IMR-90 (cell line): ENCODE measurements at regions not wholly inside any gene's neighbourhood (a gene's known extent, or its start where the extent isn't known, plus 50 kb on each side); places are given as distances from the start of the nearest gene placed in this dataset.

Source experiments
- ATAC-seq: fragments of 200-7000 bp; cut with Tn5 transposase; 2 replicates; pipeline ENCODE4 v1.9.1; 2020; ENCODE audit warnings: low read depth, mild to moderate bottlenecking, moderate library complexity
- BruUV-seq: library from RNA; stranded (reverse); fragments of 400-500 nt; replicated peaks from 2 replicates; lab custom pipeline; 2021; lab: Mats Ljungman, UMichigan
- CTCF ChIA-PET: fragments of 300-600 bp; formaldehyde crosslinking; extraction: SDS; loops from one replicate; lab custom pipeline; 2021; ENCODE audit warnings: antibody characterized with exemption; lab: Yijun Ruan, JAX
- POLR2A ChIA-PET: fragments of 300-600 bp; sonication (Branson Sonifier 250); formaldehyde crosslinking; loops from one replicate; lab custom pipeline; 2022; ENCODE audit warnings: antibody characterized with exemption; ENCODE audit not compliant: unreplicated experiment; lab: Charles Lee
- DNase-seq: peaks from one replicate; pipeline ENCODE4 v3.0.0; 2013
- H2AFZ ChIP-seq: replicated peaks from 2 replicates; pipeline ENCODE3; 2013; ENCODE audit warnings: low read length, mild to moderate bottlenecking; ENCODE audit not compliant: poor library complexity
- H2AK5ac ChIP-seq: 2 replicates; pipeline ENCODE4 v1.6.1; 2013; ENCODE audit warnings: low read depth, low read length, inconsistent platforms
- H2AK9ac ChIP-seq: replicated peaks from 2 replicates; pipeline ENCODE3; 2013; ENCODE audit warnings: mild to moderate bottlenecking, low read depth, low read length, moderate library complexity; ENCODE audit not compliant: poor library complexity
- H2BK120ac ChIP-seq: 2 replicates; pipeline ENCODE4 v1.6.1; 2013; ENCODE audit warnings: low read depth, low read length, inconsistent platforms
- H2BK15ac ChIP-seq: 3 replicates; pipeline ENCODE4 v1.6.1; 2013; ENCODE audit warnings: low read depth, low read length, inconsistent platforms
- H2BK20ac ChIP-seq: 2 replicates; pipeline ENCODE4 v1.6.1; 2013; ENCODE audit warnings: low read depth, mild to moderate bottlenecking, inconsistent platforms, low read length, moderate library complexity
- H2BK5ac ChIP-seq: 2 replicates; pipeline ENCODE4 v1.6.1; 2013; ENCODE audit warnings: mild to moderate bottlenecking, low read depth, low read length, inconsistent platforms; ENCODE audit not compliant: poor library complexity, severe bottlenecking
- H3K14ac ChIP-seq: replicated peaks from 2 replicates; pipeline ENCODE4 v1.6.1; 2013; ENCODE audit warnings: low read depth, low read length, inconsistent platforms
- H3K18ac ChIP-seq: 2 replicates; pipeline ENCODE4 v1.6.1; 2013; ENCODE audit warnings: low read depth, low read length, control low read depth
- H3K23ac ChIP-seq: 2 replicates; pipeline ENCODE4 v1.6.1; 2013; ENCODE audit warnings: low read depth, low read length, inconsistent platforms
- H3K27ac ChIP-seq: 2 replicates; pipeline ENCODE4 v1.5.1; 2013; ENCODE audit warnings: mild to moderate bottlenecking, control low read depth, low read length; ENCODE audit not compliant: insufficient read depth
- H3K27me3 ChIP-seq: 2 replicates; pipeline ENCODE4 v1.6.1; 2013; ENCODE audit warnings: low read length; ENCODE audit not compliant: control insufficient read depth, insufficient read depth
- H3K36me3 ChIP-seq: 2 replicates; pipeline ENCODE4 v1.6.1; 2013; ENCODE audit warnings: low read length, mixed read lengths; ENCODE audit not compliant: control insufficient read depth, insufficient read depth
- H3K4ac ChIP-seq: 2 replicates; pipeline ENCODE4 v1.6.1; 2013; ENCODE audit warnings: low read depth, low read length, inconsistent platforms
- H3K4me1 ChIP-seq: 2 replicates; pipeline ENCODE4 v1.6.1; 2013; ENCODE audit warnings: low read length, mixed read lengths; ENCODE audit not compliant: control insufficient read depth, insufficient read depth
- H3K4me2 ChIP-seq: 2 replicates; pipeline ENCODE4 v1.6.1; 2013; ENCODE audit warnings: low read depth, mild to moderate bottlenecking, control low read depth, low read length, moderate library complexity
- H3K4me3 ChIP-seq: 2 replicates; pipeline ENCODE4 v1.5.1; 2013; ENCODE audit warnings: low read depth, mild to moderate bottlenecking, control low read depth, low read length, moderate library complexity; ENCODE audit not compliant: insufficient read depth
- H3K56ac ChIP-seq: 2 replicates; pipeline ENCODE4 v1.6.1; 2013; ENCODE audit warnings: low read length, inconsistent platforms; ENCODE audit not compliant: insufficient read depth; ENCODE audit errors: extremely low read depth
- H3K79me1 ChIP-seq, 2 experiments: 2 replicates each; pipeline ENCODE4 v1.6.1; 2013; ENCODE audit warnings: low read length in 2 of 2, inconsistent platforms in 1 of 2, low read depth in 1 of 2
- H3K9ac ChIP-seq: 2 replicates; pipeline ENCODE4 v1.6.1; 2013; ENCODE audit warnings: low read depth, low read length, control low read depth
- H3K9me1 ChIP-seq: 2 replicates; pipeline ENCODE4 v1.6.1; 2013; ENCODE audit warnings: low read length, inconsistent platforms; ENCODE audit not compliant: insufficient read depth
- H3K9me3 ChIP-seq: 2 replicates; pipeline ENCODE4 v1.6.1; 2013; ENCODE audit warnings: low read length; ENCODE audit not compliant: control insufficient read depth, insufficient read depth
- H4K20me1 ChIP-seq: 2 replicates; pipeline ENCODE4 v1.6.1; 2013; ENCODE audit warnings: low read length, inconsistent platforms; ENCODE audit not compliant: insufficient read depth
- H4K5ac ChIP-seq: 2 replicates; pipeline ENCODE4 v1.6.1; 2013; ENCODE audit warnings: mild to moderate bottlenecking, low read depth, low read length, control low read depth
- H4K8ac ChIP-seq, 2 experiments: 2 replicates each; pipeline ENCODE4 v1.6.1; 2013; ENCODE audit warnings: low read depth in 2 of 2, low read length in 2 of 2, control low read depth in 1 of 2, inconsistent platforms in 1 of 2
- H4K91ac ChIP-seq: 2 replicates; pipeline ENCODE4 v1.6.1; 2013; ENCODE audit warnings: low read depth, low read length, inconsistent platforms; ENCODE audit not compliant: insufficient read depth
- BHLHE40 ChIP-seq: fragments of 150-350 bp; IDR thresholded peaks from 2 replicates; pipeline ENCODE4 v1.6.1; 2016; ENCODE audit warnings: mild to moderate bottlenecking, low read depth, low read length
- CEBPB ChIP-seq: IDR thresholded peaks from 2 replicates; pipeline ENCODE4 v1.6.1; 2012; ENCODE audit warnings: low read depth, low read length, improper control_type of control experiment
- CHD1 ChIP-seq: IDR thresholded peaks from 2 replicates; pipeline ENCODE4 v1.6.1; 2012; ENCODE audit warnings: low read depth, low read length, improper control_type of control experiment
- FOS ChIP-seq: fragments of 150-350 bp; IDR thresholded peaks from 2 replicates; pipeline ENCODE4 v1.6.1; 2016; ENCODE audit warnings: low read depth, low read length
- MAFK ChIP-seq: IDR thresholded peaks from 2 replicates; pipeline ENCODE4 v1.6.1; 2012; ENCODE audit warnings: low read depth, low read length, improper control_type of control experiment
- MAZ ChIP-seq: IDR thresholded peaks from 2 replicates; pipeline ENCODE4 v1.6.1; 2012; ENCODE audit warnings: low read depth, mild to moderate bottlenecking, low read length, improper control_type of control experiment, moderate library complexity, borderline replicate concordance
- MXI1 ChIP-seq: IDR thresholded peaks from 2 replicates; pipeline ENCODE4 v1.6.1; 2012; ENCODE audit warnings: low read depth, mild to moderate bottlenecking, low read length, moderate library complexity, borderline replicate concordance
- NFE2L2 ChIP-seq: fragments of 150-350 bp; IDR thresholded peaks from 2 replicates; pipeline ENCODE4 v1.6.1; 2016; ENCODE audit warnings: low read depth, mild to moderate bottlenecking, low read length
- POLR2A ChIP-seq: IDR thresholded peaks from 2 replicates; pipeline ENCODE4 v1.6.1; 2012; ENCODE audit warnings: mild to moderate bottlenecking, low read depth, low read length
- RAD21 ChIP-seq: IDR thresholded peaks from 2 replicates; pipeline ENCODE4 v1.6.1; 2012; ENCODE audit warnings: low read length, improper control_type of control experiment
- RCOR1 ChIP-seq: IDR thresholded peaks from 2 replicates; pipeline ENCODE4 v1.6.1; 2012; ENCODE audit warnings: mild to moderate bottlenecking, low read length, improper control_type of control experiment; ENCODE audit not compliant: insufficient replicate concordance
- RFX5 ChIP-seq: IDR thresholded peaks from 2 replicates; pipeline ENCODE4 v1.8.0; 2012; ENCODE audit warnings: low read depth, mild to moderate bottlenecking, low read length, moderate library complexity
- SMC3 ChIP-seq: fragments of 150-350 bp; IDR thresholded peaks from 2 replicates; pipeline ENCODE4 v1.6.1; 2016; ENCODE audit warnings: low read depth, mild to moderate bottlenecking, antibody characterized with exemption, low read length, moderate library complexity
- WGBS, 2 experiments: methylation state at CpG; one replicate each; pipeline versions ENCODE4 v1.1.5 to v1.1.7; 2013; ENCODE audit warnings: missing lambda C conversion rate in 2 of 2; ENCODE audit not compliant: insufficient read length in 1 of 2; ENCODE audit errors: extremely low coverage in 2 of 2; 5-methylcytosine and 5-hydroxymethylcytosine counted together
- dilution Hi-C: fragments of 300-500 bp; cut with HindIII; formaldehyde crosslinking; loops from one replicate; pipeline ENCODE4 v1.14.3; 2018; ENCODE audit warnings: low sequenced_read_pairs; ENCODE audit not compliant: unreplicated experiment
- in situ Hi-C: fragments of 300-500 bp; cut with MboI; formaldehyde crosslinking; loops from 3 replicates; pipeline ENCODE4 v1.14.3; 2019; ENCODE audit warnings: low sequenced_read_pairs, inconsistent platforms, mixed read lengths
- intact Hi-C: fragments of 100-400 bp; cut with micrococcal nuclease; formaldehyde crosslinking; loops from 2 replicates; pipeline ENCODE4 v1.10.0; 2022
- TF ChIP-seq, protein P1 (sequence below): fragments of 150-350 bp; IDR thresholded peaks from 2 replicates; pipeline ENCODE4 v1.6.1; 2016; ENCODE audit warnings: low read depth, mild to moderate bottlenecking, low read length, moderate library complexity, borderline replicate concordance
- TF ChIP-seq, protein P2 (sequence below): conservative IDR thresholded peaks from 2 replicates; pipeline ENCODE4 v1.5.1; 2012; ENCODE audit warnings: mild to moderate bottlenecking, low read depth, low read length, improper control_type of control experiment
- TF ChIP-seq, protein P3 (sequence below): fragments of 150-350 bp; IDR thresholded peaks from 2 replicates; pipeline ENCODE4 v1.6.1; 2017; ENCODE audit warnings: mild to moderate bottlenecking, antibody characterized with exemption, low read length, low read depth

DNA sequence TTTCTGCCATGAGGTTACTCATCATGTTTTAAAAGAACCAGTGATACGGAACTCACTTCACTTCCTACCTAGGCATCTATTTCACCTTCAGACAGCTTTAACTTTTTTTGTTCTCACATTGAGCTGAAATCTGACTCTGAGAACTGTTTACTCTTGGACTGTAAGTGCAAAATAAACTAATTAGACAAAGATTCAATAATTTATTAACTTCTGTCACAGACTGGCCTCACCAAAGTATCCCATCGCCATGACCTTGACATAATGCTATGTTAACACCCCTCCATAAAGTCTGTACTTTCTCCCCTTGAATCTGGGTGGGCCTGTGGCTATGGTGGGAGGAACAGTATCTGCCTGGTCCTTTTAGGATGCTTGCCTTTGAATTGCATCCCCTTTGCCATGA is 448.1 kb downstream of the CBLN4 start:
- intact Hi-C loops: no loop called here
- BruUV-seq: no TSS peak
- H3K14ac ChIP-seq: no peak overlapping the region
- H4K20me1 ChIP-seq: no peaks in the 10 kb centered on the region
- no peaks in the 10 kb centered on the region for H3K4me1 ChIP-seq
- no CpG with 5 or more reads among the region's 2 CpGs for WGBS, 2 experiments
- H4K91ac ChIP-seq: no peak overlapping the region
- H3K18ac ChIP-seq: no peak overlapping the region
- no peak overlapping the region for H3K23ac ChIP-seq
- H3K56ac ChIP-seq: no peak overlapping the region
- dilution Hi-C loops: no loop called here
- no peak overlapping the region for H3K9ac ChIP-seq
- H3K79me1 ChIP-seq: no peaks in the 10 kb centered on the region
- no peak overlapping the region for H3K27ac ChIP-seq
- no peak overlapping the region for H4K8ac ChIP-seq
- DNase-seq: no peak
- no peak overlapping the region for H2AFZ ChIP-seq
- H2BK5ac ChIP-seq: no peak overlapping the region
- CTCF ChIA-PET: no interaction called here
- H3K27me3 ChIP-seq: no peaks in the 10 kb centered on the region
- H4K5ac ChIP-seq: no peak overlapping the region
- POLR2A ChIA-PET: no interaction called here
- ATAC-seq: no peak
- H2BK120ac ChIP-seq: no peak overlapping the region
- H3K9me3 ChIP-seq: peaks cover 10% of the 10 kb centered on the region
- TF ChIP-seq NFE2L2: no peak
- TF ChIP-seq, protein P1, sequence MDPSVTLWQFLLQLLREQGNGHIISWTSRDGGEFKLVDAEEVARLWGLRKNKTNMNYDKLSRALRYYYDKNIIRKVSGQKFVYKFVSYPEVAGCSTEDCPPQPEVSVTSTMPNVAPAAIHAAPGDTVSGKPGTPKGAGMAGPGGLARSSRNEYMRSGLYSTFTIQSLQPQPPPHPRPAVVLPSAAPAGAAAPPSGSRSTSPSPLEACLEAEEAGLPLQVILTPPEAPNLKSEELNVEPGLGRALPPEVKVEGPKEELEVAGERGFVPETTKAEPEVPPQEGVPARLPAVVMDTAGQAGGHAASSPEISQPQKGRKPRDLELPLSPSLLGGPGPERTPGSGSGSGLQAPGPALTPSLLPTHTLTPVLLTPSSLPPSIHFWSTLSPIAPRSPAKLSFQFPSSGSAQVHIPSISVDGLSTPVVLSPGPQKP: no peak
- no peak for TF ChIP-seq POLR2A
- no peak for TF ChIP-seq CEBPB
- TF ChIP-seq, protein P2, sequence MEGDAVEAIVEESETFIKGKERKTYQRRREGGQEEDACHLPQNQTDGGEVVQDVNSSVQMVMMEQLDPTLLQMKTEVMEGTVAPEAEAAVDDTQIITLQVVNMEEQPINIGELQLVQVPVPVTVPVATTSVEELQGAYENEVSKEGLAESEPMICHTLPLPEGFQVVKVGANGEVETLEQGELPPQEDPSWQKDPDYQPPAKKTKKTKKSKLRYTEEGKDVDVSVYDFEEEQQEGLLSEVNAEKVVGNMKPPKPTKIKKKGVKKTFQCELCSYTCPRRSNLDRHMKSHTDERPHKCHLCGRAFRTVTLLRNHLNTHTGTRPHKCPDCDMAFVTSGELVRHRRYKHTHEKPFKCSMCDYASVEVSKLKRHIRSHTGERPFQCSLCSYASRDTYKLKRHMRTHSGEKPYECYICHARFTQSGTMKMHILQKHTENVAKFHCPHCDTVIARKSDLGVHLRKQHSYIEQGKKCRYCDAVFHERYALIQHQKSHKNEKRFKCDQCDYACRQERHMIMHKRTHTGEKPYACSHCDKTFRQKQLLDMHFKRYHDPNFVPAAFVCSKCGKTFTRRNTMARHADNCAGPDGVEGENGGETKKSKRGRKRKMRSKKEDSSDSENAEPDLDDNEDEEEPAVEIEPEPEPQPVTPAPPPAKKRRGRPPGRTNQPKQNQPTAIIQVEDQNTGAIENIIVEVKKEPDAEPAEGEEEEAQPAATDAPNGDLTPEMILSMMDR: no peak
- TF ChIP-seq MXI1: no peak
- TF ChIP-seq RFX5: no peak
- no peak for TF ChIP-seq MAFK
- no peak for TF ChIP-seq BHLHE40
- TF ChIP-seq MAZ: no peak
- no peak for TF ChIP-seq RAD21
- no peak for TF ChIP-seq CHD1
- TF ChIP-seq RCOR1: no peak
- TF ChIP-seq, protein P3, sequence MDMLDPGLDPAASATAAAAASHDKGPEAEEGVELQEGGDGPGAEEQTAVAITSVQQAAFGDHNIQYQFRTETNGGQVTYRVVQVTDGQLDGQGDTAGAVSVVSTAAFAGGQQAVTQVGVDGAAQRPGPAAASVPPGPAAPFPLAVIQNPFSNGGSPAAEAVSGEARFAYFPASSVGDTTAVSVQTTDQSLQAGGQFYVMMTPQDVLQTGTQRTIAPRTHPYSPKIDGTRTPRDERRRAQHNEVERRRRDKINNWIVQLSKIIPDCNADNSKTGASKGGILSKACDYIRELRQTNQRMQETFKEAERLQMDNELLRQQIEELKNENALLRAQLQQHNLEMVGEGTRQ: no peak
- TF ChIP-seq SMC3: no peak
- TF ChIP-seq FOS: no peak
- in situ Hi-C loops: no loop called here
- no peaks in the 10 kb centered on the region for H3K9me1 ChIP-seq
- no peak overlapping the region for H2AK9ac ChIP-seq
- no peak overlapping the region for H2BK20ac ChIP-seq
- H3K4me2 ChIP-seq: no peak overlapping the region
- H3K4ac ChIP-seq: no peak overlapping the region
- no peaks in the 10 kb centered on the region for H3K36me3 ChIP-seq
- H3K4me3 ChIP-seq: no peak overlapping the region
- H2AK5ac ChIP-seq: no peak overlapping the region
- H2BK15ac ChIP-seq: no peak overlapping the region
